ENCODE measurements at regions not wholly inside any gene's neighbourhood (a gene's known extent, or its start where the extent isn't known, plus 50 kb on each side); places are given as distances from the start of the nearest gene placed in this dataset.

- peaks cover 7 to 10% of the 10 kb centered on the region in 2 donors for H3K4me1 ChIP-seq
- intact Hi-C loops (cut with DNase I; ENCODE audit: low total_unique reads), result no loop called here
- peak overlapping the region in 3 of 4 donors; percentile 35 to 69 (median 43) for H3K27ac ChIP-seq
- H3K9me3 ChIP-seq, result no peaks in the 10 kb centered on the region
- DNase-seq (peak in 1 of 2 donors; percentile 15), ATAC-seq (peak; percentile 76 to 79)
- H3K36me3 ChIP-seq, result no peaks in the 10 kb centered on the region
- H3K4me3 ChIP-seq, result no peak overlapping the region
- no peak for TF ChIP-seq POLR2A (IDR thresholded peaks at IDR 0.05)
- TF ChIP-seq, protein P1, sequence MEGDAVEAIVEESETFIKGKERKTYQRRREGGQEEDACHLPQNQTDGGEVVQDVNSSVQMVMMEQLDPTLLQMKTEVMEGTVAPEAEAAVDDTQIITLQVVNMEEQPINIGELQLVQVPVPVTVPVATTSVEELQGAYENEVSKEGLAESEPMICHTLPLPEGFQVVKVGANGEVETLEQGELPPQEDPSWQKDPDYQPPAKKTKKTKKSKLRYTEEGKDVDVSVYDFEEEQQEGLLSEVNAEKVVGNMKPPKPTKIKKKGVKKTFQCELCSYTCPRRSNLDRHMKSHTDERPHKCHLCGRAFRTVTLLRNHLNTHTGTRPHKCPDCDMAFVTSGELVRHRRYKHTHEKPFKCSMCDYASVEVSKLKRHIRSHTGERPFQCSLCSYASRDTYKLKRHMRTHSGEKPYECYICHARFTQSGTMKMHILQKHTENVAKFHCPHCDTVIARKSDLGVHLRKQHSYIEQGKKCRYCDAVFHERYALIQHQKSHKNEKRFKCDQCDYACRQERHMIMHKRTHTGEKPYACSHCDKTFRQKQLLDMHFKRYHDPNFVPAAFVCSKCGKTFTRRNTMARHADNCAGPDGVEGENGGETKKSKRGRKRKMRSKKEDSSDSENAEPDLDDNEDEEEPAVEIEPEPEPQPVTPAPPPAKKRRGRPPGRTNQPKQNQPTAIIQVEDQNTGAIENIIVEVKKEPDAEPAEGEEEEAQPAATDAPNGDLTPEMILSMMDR (IDR thresholded peaks at IDR 0.05 in 4 of 5, conservative IDR thresholded peaks at IDR 0.05 in 1 of 5), result no peak
- in situ Hi-C loops (cut with MboI; ENCODE audit: low sequenced_read_pairs in 4 of 4), result no loop called here
- no peaks in the 10 kb centered on the region for H3K27me3 ChIP-seq
Observed at GRCh38 chr6:139625998-139626975, 251.8 kb upstream of the CITED2 start.

DNA sequence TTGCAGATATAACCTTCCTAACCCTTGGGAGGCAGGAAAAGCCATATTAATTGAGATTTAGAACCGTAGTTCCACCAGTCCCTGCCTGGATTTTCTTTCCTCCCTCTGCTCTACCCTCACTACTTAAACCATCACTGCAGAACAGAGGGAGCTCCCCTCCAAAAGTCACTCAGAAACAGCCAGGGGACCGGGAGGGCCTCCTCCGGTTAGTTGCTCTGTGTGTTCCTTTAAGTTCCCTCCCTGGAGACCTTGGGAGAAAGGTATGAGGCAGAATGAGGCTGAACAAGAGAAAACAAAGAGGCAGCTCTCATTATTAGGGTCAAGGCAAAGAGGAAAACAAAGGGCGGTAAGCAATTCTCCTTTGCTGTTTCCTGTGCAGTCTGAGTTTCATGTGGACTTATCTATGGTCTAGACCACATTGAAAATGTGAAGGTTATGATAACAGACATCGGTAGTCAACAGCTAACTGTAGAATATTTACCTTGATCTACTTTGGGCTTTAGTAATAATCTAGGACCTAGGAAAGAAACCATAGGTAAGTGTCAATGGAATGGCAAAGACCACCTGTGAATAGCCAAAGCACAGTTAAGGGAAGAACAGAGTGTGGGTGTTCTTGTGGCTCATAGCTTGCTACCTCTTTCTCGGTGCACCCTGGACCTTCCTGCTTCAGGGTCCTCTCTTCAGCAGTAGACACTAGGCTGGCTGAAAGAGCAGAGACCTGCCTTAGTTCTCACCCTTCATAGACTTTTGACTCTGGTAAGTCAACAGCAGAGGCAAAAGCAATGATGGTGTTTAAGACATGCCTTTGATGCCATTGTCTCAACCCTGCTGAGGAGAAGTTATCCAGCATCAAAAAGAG is 250.9 kb upstream of the CITED2 start:
- intact Hi-C loops (cut with DNase I; ENCODE audit: low total_unique reads) (no loop called here), in situ Hi-C loops (cut with MboI; ENCODE audit: low sequenced_read_pairs in 4 of 4) (no loop called here)
- Histone ChIP-seq H3K36me3 (no peaks in the 10 kb centered on the region), H3K27me3 (no peaks in the 10 kb centered on the region), H3K9me3 (no peaks in the 10 kb centered on the region), H3K4me3 (no peak overlapping the region), H3K4me1 (peaks cover 7 to 10% of the 10 kb centered on the region in 2 donors), H3K27ac (no peak overlapping the region)
- TF ChIP-seq POLR2A (IDR thresholded peaks at IDR 0.05), result no peak
- TF ChIP-seq, protein P1 (IDR thresholded peaks at IDR 0.05 in 4 of 5, conservative IDR thresholded peaks at IDR 0.05 in 1 of 5), result no peak
- ATAC-seq, result no peak
- DNase-seq, result no peak

DNA sequence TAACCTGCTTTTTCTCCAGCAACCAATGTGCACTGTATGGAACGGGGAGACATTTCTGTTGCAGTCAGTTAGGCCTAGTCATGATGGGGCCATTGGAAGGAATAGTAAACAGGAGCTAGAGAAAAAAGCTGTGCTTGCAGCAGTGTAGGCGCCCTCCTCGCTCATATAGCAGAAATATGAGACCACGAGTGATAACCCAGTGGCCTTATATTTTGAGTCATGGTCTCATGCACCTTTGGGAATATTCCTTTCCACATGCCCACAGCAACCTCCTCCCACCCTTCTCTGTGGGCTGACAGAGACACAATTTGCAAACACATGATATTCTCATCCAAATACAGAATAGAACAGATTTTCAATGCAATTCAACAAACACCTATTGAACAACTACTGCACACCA is 248.9 kb upstream of the CITED2 start:
- H3K27me3 ChIP-seq, result no peaks in the 10 kb centered on the region
- intact Hi-C loops (cut with DNase I; ENCODE audit: low total_unique reads) (no loop called here), in situ Hi-C loops (cut with MboI; ENCODE audit: low sequenced_read_pairs in 4 of 4) (no loop called here)
- peaks cover 7 to 10% of the 10 kb centered on the region in 2 donors for H3K4me1 ChIP-seq
- no peak for TF ChIP-seq POLR2A (IDR thresholded peaks at IDR 0.05)
- TF ChIP-seq, protein P1 (IDR thresholded peaks at IDR 0.05 in 4 of 5, conservative IDR thresholded peaks at IDR 0.05 in 1 of 5), result no peak
- H3K36me3 ChIP-seq, result no peaks in the 10 kb centered on the region
- DNase-seq (no peak), ATAC-seq (no peak)
- H3K4me3 ChIP-seq, result no peak overlapping the region
- no peak overlapping the region for H3K27ac ChIP-seq
- no peaks in the 10 kb centered on the region for H3K9me3 ChIP-seq

GRCh38 chr6:139613496-139613895 is 239.0 kb upstream of the CITED2 start:
- DNase-seq (no peak), ATAC-seq (no peak)
- TF ChIP-seq, protein P1 (IDR thresholded peaks at IDR 0.05 in 4 of 5, conservative IDR thresholded peaks at IDR 0.05 in 1 of 5), result no peak
- no peak for TF ChIP-seq POLR2A (IDR thresholded peaks at IDR 0.05)
- Histone ChIP-seq H3K27ac (no peak overlapping the region), H3K4me1 (no peaks in the 10 kb centered on the region), H3K9me3 (no peaks in the 10 kb centered on the region), H3K4me3 (no peak overlapping the region), H3K27me3 (no peaks in the 10 kb centered on the region), H3K36me3 (no peaks in the 10 kb centered on the region)
- intact Hi-C loops (cut with DNase I; ENCODE audit: low total_unique reads) (no loop called here), in situ Hi-C loops (cut with MboI; ENCODE audit: low sequenced_read_pairs in 4 of 4) (no loop called here)
